H9 (cell line): ENCODE measurements at regions not wholly inside any gene's neighbourhood (a gene's known extent, or its start where the extent isn't known, plus 50 kb on each side); places are given as distances from the start of the nearest gene placed in this dataset.

ENCODE experiments used
- DNase-seq: peaks from one replicate; pipeline ENCODE4 v3.0.0-alpha.2; 2017
- H2AFZ ChIP-seq: one replicate; pipeline ENCODE4 v1.6.1; 2013; ENCODE audit warnings: mild to moderate bottlenecking, low read length, control low read depth, moderate library complexity
- H2AK5ac ChIP-seq: 2 replicates; pipeline ENCODE4 v1.6.1; 2013; ENCODE audit warnings: low read length, control low read depth, mixed read lengths; ENCODE audit not compliant: insufficient read length
- H2BK120ac ChIP-seq: one replicate; pipeline ENCODE4 v1.6.1; 2013; ENCODE audit warnings: low read depth, mild to moderate bottlenecking, low read length, control low read depth, inconsistent platforms; ENCODE audit not compliant: poor library complexity, severe bottlenecking
- H2BK12ac ChIP-seq: 2 replicates; pipeline ENCODE4 v1.6.1; 2013; ENCODE audit warnings: low read length, control low read depth, mixed read lengths, low read depth; ENCODE audit not compliant: insufficient read length
- H2BK15ac ChIP-seq: 2 replicates; pipeline ENCODE4 v1.6.1; 2013; ENCODE audit warnings: low read depth, low read length, control low read depth
- H2BK20ac ChIP-seq: one replicate; pipeline ENCODE4 v1.6.1; 2013; ENCODE audit warnings: low read depth, mild to moderate bottlenecking, low read length, control low read depth, inconsistent platforms; ENCODE audit not compliant: poor library complexity, severe bottlenecking
- H2BK5ac ChIP-seq: 2 replicates; pipeline ENCODE4 v1.6.1; 2013; ENCODE audit warnings: low read length, control low read depth, mixed read lengths; ENCODE audit not compliant: insufficient read length
- H3K14ac ChIP-seq: 2 replicates; pipeline ENCODE4 v1.6.1; 2013; ENCODE audit warnings: low read length, control low read depth; ENCODE audit not compliant: insufficient read depth
- H3K18ac ChIP-seq: 2 replicates; pipeline ENCODE4 v1.6.1; 2013; ENCODE audit warnings: low read depth, mild to moderate bottlenecking, mixed read lengths, low read length, control low read depth; ENCODE audit not compliant: insufficient read length
- H3K23ac ChIP-seq: 2 replicates; pipeline ENCODE4 v1.6.1; 2013; ENCODE audit warnings: low read length, control low read depth, mixed read lengths, low read depth; ENCODE audit not compliant: insufficient read length
- H3K23me2 ChIP-seq: 2 replicates; pipeline ENCODE4 v1.6.1; 2013; ENCODE audit warnings: low read depth, mild to moderate bottlenecking, mixed read lengths, low read length, control low read depth; ENCODE audit not compliant: insufficient read length, poor library complexity, severe bottlenecking
- H3K27ac ChIP-seq: 2 replicates; pipeline ENCODE4 v1.5.1; 2013; ENCODE audit warnings: low read length, control low read depth, mixed read lengths, low read depth; ENCODE audit not compliant: insufficient read length
- H3K27me3 ChIP-seq: 2 replicates; pipeline ENCODE4 v1.6.1; 2013; ENCODE audit warnings: low read length, control low read depth, inconsistent platforms; ENCODE audit not compliant: insufficient read depth
- H3K4ac ChIP-seq: 2 replicates; pipeline ENCODE4 v1.6.1; 2013; ENCODE audit warnings: low read depth, mild to moderate bottlenecking, control low read depth, inconsistent platforms, low read length, moderate library complexity
- H3K4me1 ChIP-seq: 2 replicates; pipeline ENCODE4 v1.6.1; 2013; ENCODE audit warnings: low read length, control low read depth, inconsistent platforms; ENCODE audit not compliant: insufficient read depth
- H3K4me2 ChIP-seq: 2 replicates; pipeline ENCODE4 v1.6.1; 2013; ENCODE audit warnings: low read length, control low read depth, mixed read lengths; ENCODE audit not compliant: insufficient read length, insufficient read depth
- H3K56ac ChIP-seq: 2 replicates; pipeline ENCODE4 v1.6.1; 2013; ENCODE audit warnings: low read depth, mild to moderate bottlenecking, mixed read lengths, low read length, control low read depth; ENCODE audit not compliant: insufficient read length
- H3K79me1 ChIP-seq: 2 replicates; pipeline ENCODE4 v1.6.1; 2013; ENCODE audit warnings: low read depth, mild to moderate bottlenecking, moderate library complexity, low read length, control low read depth, inconsistent platforms; ENCODE audit not compliant: insufficient read depth, poor library complexity, severe bottlenecking
- H3K79me2 ChIP-seq: 2 replicates; pipeline ENCODE4 v1.6.1; 2013; ENCODE audit warnings: low read length, control low read depth, inconsistent platforms; ENCODE audit not compliant: insufficient read depth
- H3K9ac ChIP-seq: 2 replicates; pipeline ENCODE4 v1.6.1; 2013; ENCODE audit warnings: low read length, control low read depth, mixed read lengths; ENCODE audit not compliant: insufficient read length; ENCODE audit errors: extremely low read depth
- H3K9me3 ChIP-seq: one replicate; pipeline ENCODE4 v1.6.1; 2013; ENCODE audit warnings: low read depth, low read length, inconsistent platforms; ENCODE audit not compliant: control insufficient read depth
- H3T11ph ChIP-seq: one replicate; pipeline ENCODE4 v1.6.1; 2013; ENCODE audit warnings: mild to moderate bottlenecking, low read length, control low read depth, inconsistent platforms
- H4K20me1 ChIP-seq: one replicate; pipeline ENCODE4 v1.6.1; 2013; ENCODE audit not compliant: control insufficient read depth, insufficient read length, insufficient read depth
- H4K5ac ChIP-seq: 2 replicates; pipeline ENCODE4 v1.6.1; 2013; ENCODE audit warnings: low read depth, mild to moderate bottlenecking, mixed read lengths, low read length, control low read depth; ENCODE audit not compliant: insufficient read length
- H4K8ac ChIP-seq: replicated peaks from 2 replicates; pipeline ENCODE4 v1.6.1; 2013; ENCODE audit warnings: low read length, control low read depth, mixed read lengths, low read depth; ENCODE audit not compliant: insufficient read length
- H4K91ac ChIP-seq: 2 replicates; pipeline ENCODE4 v1.6.1; 2013; ENCODE audit warnings: low read depth, mild to moderate bottlenecking, moderate library complexity, mixed read lengths, low read length, control low read depth; ENCODE audit not compliant: insufficient read length
- H3K27ac Mint-ChIP-seq, 3 experiments: 2 replicates in 2 of 3; 3 replicates in 1 of 3; pipeline ENCODE4 v1.8.0; 2020 to 2021; ENCODE audit warnings: mixed read lengths in 3 of 3, mild to moderate bottlenecking in 1 of 3, moderate library complexity in 1 of 3
- H3K27me3 Mint-ChIP-seq: 2 replicates; pipeline ENCODE4 v1.8.0; 2021; ENCODE audit warnings: low read depth, mild to moderate bottlenecking, moderate library complexity, mixed read lengths
- H3K36me3 Mint-ChIP-seq, 3 experiments: 2 replicates in 2 of 3; 3 replicates in 1 of 3; pipeline ENCODE4 v1.8.0; 2020 to 2021; ENCODE audit warnings: low read depth in 3 of 3, mixed read lengths in 3 of 3; ENCODE audit not compliant: insufficient read depth in 1 of 3
- H3K4me1 Mint-ChIP-seq, 2 experiments: 2 replicates each; pipeline ENCODE4 v1.8.0; 2020; ENCODE audit warnings: mixed read lengths in 2 of 2
- H3K4me3 Mint-ChIP-seq, 2 experiments: 2 replicates in 1 of 2; 3 replicates in 1 of 2; pipeline ENCODE4 v1.8.0; 2020 to 2021; ENCODE audit warnings: mild to moderate bottlenecking in 2 of 2, mixed read lengths in 2 of 2, moderate library complexity in 1 of 2
- H3K9me3 Mint-ChIP-seq, 2 experiments: 2 replicates in 1 of 2; 3 replicates in 1 of 2; pipeline ENCODE4 v1.8.0; 2020; ENCODE audit warnings: mild to moderate bottlenecking in 2 of 2, mixed read lengths in 2 of 2, moderate library complexity in 1 of 2
- CTCF ChIP-seq: fragments of 200-600 bp; sonication (generic); conservative IDR thresholded peaks from 3 replicates; pipeline ENCODE4 v1.8.0; 2021; ENCODE audit warnings: antibody characterized with exemption, mild to moderate bottlenecking
- WGBS: extraction: QIAGEN DNeasy Blood & Tissue Kit; methylation state at CpG from one replicate; pipeline ENCODE4 v1.1.7; 2013; ENCODE audit warnings: missing lambda C conversion rate, low lambda C conversion rate, mixed read lengths; ENCODE audit not compliant: insufficient read length; ENCODE audit errors: extremely low coverage; 5-methylcytosine and 5-hydroxymethylcytosine counted together

DNA sequence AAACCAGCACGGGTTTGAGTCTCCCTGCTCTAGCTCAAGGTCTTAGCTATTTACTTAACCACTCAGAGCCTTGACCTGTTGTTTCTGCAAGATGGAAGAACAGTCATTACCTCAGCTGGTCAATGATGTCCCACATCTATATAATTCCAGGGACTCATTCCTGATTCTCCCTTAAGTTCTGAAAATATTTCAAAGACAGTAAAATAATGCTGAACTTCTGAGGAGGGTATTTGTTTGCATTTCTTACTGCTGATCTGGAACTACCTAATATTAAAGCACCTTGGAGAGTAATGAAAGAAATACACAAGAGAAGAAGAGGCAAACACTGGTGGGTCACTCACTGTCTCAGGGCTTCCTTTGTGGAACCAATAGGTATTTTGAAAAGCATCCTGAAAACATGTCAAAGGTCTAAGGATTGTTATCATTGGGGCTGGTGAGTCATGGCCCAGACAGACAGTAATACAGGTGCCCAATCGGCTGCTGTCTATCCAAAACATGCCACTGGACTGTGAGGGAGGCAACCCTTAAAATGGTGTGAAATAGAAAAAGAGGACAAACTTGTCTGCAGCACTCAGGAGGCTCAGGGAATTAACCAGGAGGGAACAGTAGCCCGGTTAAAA is 88.7 kb upstream of the EGLN3 start:
- Histone ChIP-seq H4K20me1 (no peaks in the 10 kb centered on the region), H3K9me3 (no peaks in the 10 kb centered on the region), H3K27me3 (no peaks in the 10 kb centered on the region), H2AFZ (no peak overlapping the region), H2BK12ac (no peak overlapping the region), H3K56ac (no peak overlapping the region), H4K8ac (no peak overlapping the region), H2AK5ac (no peak overlapping the region), H2BK5ac (no peak overlapping the region), H3T11ph (no peak overlapping the region), H4K5ac (no peak overlapping the region), H3K23me2 (no peaks in the 10 kb centered on the region), H4K91ac (no peak overlapping the region), H3K14ac (no peak overlapping the region), H2BK15ac (no peak overlapping the region), H3K4me1 (peaks cover 5% of the 10 kb centered on the region), H2BK120ac (no peak overlapping the region), H3K79me1 (no peaks in the 10 kb centered on the region), H3K23ac (no peak overlapping the region), H3K79me2 (no peaks in the 10 kb centered on the region), H3K4me2 (no peak overlapping the region), H2BK20ac (no peak overlapping the region), H3K4ac (no peak overlapping the region), H3K18ac (no peak overlapping the region), H3K9ac (no peak overlapping the region), H3K27ac (no peak overlapping the region)
- no peak for DNase-seq
- Mint-ChIP-seq H3K9me3 (no peaks in the 10 kb centered on the region), H3K4me1 (peaks cover 5 to 8% of the 10 kb centered on the region in 2 experiments), H3K4me3 (no peak overlapping the region), H3K27ac (no peak overlapping the region), H3K36me3 (no peaks in the 10 kb centered on the region; a peak in 1 of 7 replicates), H3K27me3 (0 out of 2 replicates have a peak, but pooled peaks cover 1% of the 10 kb centered on the region)
- WGBS = no CpG with 5 or more reads among the region's 3 CpGs
- TF ChIP-seq CTCF = no peak
